IPS-18c (cell line): ENCODE measurements at regions not wholly inside any gene's neighbourhood (a gene's known extent, or its start where the extent isn't known, plus 50 kb on each side); places are given as distances from the start of the nearest gene placed in this dataset.

Experiments
- H3K4me3 ChIP-seq: 2 replicates; pipeline ENCODE4 v1.7.0; 2013; ENCODE audit warnings: low read depth, mild to moderate bottlenecking, low read length, moderate library complexity; ENCODE audit not compliant: insufficient read depth
- H3K9me3 ChIP-seq: one replicate; pipeline ENCODE4 v1.6.1; 2013; ENCODE audit warnings: mild to moderate bottlenecking, low read length, moderate library complexity; ENCODE audit not compliant: control insufficient read depth, insufficient read depth

- Histone ChIP-seq H3K9me3 (peaks cover 2% of the 10 kb centered on the region), H3K4me3 (no peak overlapping the region)
Observed at GRCh38 chr7:423312-424260, 96.1 kb downstream of the PDGFA start.

DNA sequence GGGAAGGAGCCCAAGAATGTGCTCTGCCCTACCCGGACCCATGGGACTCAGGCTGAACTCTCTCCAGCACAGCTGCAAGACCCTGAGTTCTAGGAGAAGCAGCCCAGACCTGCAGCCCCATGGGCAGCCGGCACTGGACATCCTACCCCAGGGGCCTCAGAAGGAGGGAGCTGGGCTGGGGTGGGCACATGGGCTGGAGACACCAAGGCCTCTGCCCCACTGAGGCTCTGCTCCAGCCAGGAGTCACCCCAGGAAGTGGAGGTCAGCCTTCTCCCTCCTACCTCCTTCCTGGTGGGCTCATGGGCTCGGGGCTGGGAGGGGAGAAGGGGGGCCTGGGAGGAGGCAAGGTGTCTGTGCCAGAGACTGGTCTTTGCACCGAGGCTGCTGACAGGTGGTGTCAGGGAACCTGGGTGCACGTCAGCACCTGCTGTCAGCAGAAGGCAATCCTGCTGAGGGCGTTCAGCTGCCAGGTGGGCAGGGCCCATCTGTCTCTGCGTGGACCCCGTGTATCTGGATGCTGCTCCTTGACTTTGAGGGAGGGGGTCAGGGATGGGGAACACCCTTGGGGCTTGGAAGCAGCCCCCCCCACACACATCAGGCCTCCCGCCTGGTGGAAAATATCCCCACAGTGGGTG lies 95.2 kb downstream of the PDGFA start:
- no peak overlapping the region for H3K4me3 ChIP-seq
- peaks cover 2% of the 10 kb centered on the region for H3K9me3 ChIP-seq

GRCh38 chr7:424961-425793 lies 94.5 kb downstream of the PDGFA start:
- H3K4me3 ChIP-seq = no peak overlapping the region
- H3K9me3 ChIP-seq = peaks cover 2% of the 10 kb centered on the region

GRCh38 chr7:425794-426188 lies 93.9 kb downstream of the PDGFA start:
- Histone ChIP-seq H3K4me3 (no peak overlapping the region), H3K9me3 (peaks cover 2% of the 10 kb centered on the region)

DNA sequence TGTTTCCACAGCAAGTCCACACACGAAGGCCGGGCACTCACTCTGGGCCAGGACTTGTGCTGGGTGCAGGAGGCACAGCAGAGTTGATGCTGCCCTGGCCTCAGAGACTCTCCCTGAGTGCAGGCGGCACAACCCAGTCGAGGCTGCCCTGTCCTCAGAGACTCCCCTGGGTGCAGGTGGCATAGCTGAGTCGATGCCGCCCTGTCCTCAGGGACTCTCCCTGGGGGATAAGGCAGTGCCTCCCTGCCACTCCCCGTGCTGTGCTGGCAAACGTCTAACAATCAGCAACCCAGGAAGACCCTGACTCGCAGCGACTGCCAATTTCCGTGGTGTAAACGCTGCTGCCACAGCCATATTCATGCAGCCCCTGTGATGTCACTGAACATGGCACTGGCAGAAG lies 93.1 kb downstream of the PDGFA start:
- H3K9me3 ChIP-seq = peaks cover 2% of the 10 kb centered on the region
- H3K4me3 ChIP-seq = no peak overlapping the region

DNA sequence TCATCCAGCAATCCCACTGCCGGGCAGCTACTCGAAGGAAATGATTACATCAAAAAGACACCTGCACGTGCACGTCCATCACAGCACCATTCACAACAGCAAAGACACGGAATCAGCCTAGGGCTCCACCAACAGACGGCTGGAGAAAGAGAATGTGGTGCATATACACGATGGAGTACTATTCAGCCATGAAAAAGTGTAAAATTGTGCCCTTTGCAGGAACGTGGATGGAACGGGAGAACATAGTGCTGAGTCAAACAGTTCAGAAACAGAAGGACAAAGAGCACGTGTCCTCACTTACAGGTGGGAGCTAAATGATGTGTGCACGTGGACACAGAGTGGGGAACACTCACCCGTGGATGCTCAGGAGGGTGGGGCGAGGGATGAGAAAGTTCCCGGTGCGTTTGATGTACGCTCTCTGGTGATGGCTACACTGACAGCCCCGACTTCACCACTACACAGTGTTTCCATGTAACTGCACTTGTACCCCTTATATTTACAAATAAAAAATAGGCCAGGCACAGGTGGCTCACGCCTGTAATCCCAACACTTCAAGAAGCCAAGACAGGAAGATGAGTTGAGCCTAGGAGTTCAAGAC lies 92.0 kb downstream of the PDGFA start:
- Histone ChIP-seq H3K4me3 (no peak overlapping the region), H3K9me3 (peaks cover 2% of the 10 kb centered on the region)

- peaks cover 2% of the 10 kb centered on the region for H3K9me3 ChIP-seq
- no peak overlapping the region for H3K4me3 ChIP-seq
Observed at GRCh38 chr7:428387-428786, 91.3 kb downstream of the PDGFA start.

DNA sequence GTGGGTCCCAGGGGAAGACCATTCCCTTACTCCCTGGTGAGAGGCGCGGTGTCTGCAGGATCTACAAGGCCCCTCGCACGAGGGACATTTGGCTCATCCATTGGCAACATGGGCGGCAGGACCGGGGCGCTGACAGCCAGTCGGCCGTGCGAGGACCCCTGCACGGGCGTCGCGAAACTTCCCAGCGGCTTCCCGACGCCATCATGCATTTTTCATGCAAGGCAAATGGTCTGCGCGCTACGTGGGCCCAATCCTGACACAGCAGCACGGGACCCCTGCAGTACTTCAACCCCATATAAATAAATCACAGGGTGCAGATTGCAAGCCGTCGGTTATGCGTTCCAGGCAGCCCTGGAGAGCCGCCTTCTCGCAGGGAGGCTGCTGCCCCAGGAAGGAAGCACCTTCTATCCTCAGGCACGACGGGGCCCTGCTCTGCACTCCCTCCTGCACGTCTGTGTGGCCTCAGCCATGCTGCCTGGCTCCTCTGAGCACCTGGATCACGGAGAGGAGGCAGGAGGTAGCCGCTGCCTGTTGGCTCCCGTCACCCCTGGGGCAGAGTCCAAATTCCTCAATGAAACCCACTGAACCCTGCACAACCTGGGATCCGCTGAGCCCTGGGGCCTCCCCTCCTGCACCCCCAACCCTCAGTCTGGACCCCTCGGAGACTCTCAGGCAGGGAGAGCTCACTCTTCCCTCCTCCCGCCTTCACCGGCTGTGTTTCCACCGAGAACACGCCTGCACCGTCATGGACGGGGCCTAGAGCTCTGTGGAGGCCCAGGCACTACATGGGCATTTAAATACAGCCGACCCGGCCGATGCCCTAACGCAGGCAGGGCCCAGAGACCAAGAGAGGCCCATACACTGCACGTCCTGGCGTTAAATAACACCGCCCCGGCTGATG lies 90.5 kb downstream of the PDGFA start:
- Histone ChIP-seq H3K9me3 (peaks cover 2% of the 10 kb centered on the region), H3K4me3 (no peak overlapping the region)

- Histone ChIP-seq H3K9me3 (peaks cover 2% of the 10 kb centered on the region), H3K4me3 (no peak overlapping the region)
Observed at GRCh38 chr7:429828-430180, 89.8 kb downstream of the PDGFA start.

GRCh38 chr7:431041-431440 lies 88.6 kb downstream of the PDGFA start:
- Histone ChIP-seq H3K9me3 (peaks cover 2% of the 10 kb centered on the region), H3K4me3 (no peak overlapping the region)

- Histone ChIP-seq H3K9me3 (no peaks in the 10 kb centered on the region), H3K4me3 (no peak overlapping the region)
Observed at GRCh38 chr7:431658-432111, 88.0 kb downstream of the PDGFA start.

GRCh38 chr7:432256-432655 lies 87.4 kb downstream of the PDGFA start:
- Histone ChIP-seq H3K9me3 (no peaks in the 10 kb centered on the region), H3K4me3 (no peak overlapping the region)

DNA sequence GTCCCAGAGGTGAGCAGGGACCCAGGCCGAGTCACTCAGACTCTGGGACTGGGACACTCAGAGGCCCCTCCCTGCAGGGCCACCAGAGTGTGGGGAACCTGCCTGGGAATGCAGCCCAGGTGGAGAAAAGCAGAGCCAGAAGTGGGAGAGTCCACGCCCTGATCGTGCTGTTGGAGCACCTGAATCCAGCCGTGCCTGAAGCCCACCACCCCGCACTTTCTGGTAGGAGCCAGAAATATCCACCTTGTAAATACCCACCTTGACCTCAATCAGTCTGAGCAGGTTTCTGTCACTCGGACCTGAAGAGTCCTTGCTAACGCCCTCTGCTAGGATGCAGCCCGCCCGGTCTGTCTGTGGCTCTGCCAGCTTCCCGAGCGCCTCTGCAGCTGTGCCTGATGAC lies 86.7 kb downstream of the PDGFA start:
- no peaks in the 10 kb centered on the region for H3K9me3 ChIP-seq

GRCh38 chr7:433558-433957 lies 86.1 kb downstream of the PDGFA start:
- no peak overlapping the region for H3K4me3 ChIP-seq
- H3K9me3 ChIP-seq = no peaks in the 10 kb centered on the region

More for the DNA sequence above, 86.7 kb downstream of the PDGFA start:
- H3K4me3 ChIP-seq = no peak overlapping the region

DNA sequence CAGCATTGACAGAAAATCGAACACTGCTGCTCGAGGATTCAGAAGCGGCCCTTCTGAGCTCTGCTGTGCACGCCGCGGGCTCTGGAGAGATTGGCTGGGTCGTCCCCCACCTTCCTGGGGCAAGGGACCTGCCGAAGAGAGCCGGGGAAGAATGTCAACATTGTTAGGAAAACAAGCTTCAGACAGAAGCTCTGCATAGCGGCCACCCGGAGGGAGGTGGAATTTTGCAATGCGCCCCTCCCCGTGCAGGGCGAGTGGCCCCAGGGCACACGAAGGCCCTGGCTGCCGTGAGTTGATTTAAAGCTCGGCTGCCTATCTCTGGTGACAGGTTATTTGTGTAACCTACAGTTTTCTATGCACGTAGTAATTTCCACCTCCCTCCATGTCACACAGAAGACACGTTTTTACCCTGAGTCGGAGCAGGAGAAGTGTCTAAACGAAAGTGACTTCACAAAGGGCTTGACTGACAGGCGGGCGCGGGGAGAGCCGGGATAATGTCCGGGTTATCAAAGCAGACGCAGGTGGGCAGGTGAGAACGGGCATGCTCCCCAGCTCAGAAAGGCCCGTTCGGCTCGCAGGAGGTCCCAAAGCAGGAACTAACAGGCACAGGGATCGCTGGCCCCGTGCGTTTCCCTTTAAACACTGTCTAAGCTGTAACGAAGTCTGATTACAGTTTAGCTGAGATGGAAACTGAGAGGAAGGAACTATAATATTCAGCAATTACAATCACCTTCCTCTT lies 84.6 kb downstream of the PDGFA start:
- Histone ChIP-seq H3K4me3 (no peak overlapping the region), H3K9me3 (no peaks in the 10 kb centered on the region)
